ENCODE measurements at regions not wholly inside any gene's neighbourhood (a gene's known extent, or its start where the extent isn't known, plus 50 kb on each side); places are given as distances from the start of the nearest gene placed in this dataset.
"Not testable (repeated sequence)": the region's sequence is repeated elsewhere in the genome, so short reads cannot be mapped to it uniquely, and the experiment has no call there.

DNA sequence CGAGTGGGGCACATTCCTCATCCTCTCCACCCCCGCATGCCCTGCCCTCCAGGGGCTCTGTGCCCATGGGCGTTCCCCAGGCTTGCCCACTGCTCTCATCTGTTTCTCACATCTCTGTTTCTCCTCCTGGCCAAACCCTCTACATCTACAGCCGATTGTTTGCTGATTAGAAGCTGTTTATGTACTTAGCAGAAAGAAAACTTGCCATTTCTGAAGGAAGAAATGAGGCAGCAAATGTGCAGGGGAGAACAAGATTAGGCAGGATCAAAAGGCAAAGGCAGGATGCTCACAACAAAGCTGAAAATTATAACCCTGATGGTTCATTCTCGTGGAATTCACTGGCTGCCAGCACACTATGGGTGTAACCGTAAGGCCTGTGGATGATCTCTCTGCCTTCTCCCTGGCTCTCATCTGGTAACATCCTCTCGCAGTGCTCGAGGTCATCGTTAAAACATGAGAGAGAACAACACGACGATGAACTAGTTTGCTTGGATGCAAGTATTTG, 111.6 kb upstream of the KLF14 start:
- no peak for DNase-seq

DNA sequence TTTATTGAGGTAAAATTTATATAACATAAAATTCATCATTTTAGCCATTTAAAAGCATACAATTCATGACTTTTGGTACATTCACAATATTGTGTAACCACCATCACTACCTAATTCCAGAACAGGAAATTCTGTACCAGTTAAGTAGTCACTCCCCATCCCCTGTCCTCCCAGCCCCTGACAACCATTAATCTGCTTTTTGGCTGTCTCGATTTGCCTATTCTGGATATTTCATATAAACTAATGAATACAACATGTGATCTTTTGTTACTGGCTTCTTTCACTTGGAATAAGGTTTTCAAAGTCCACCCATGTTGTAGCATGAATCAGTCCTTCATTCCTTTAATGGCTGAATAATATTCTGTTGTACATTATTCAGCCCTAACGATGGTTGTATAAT, 115.6 kb upstream of the KLF14 start:
- DNase-seq, result no peak

DNA sequence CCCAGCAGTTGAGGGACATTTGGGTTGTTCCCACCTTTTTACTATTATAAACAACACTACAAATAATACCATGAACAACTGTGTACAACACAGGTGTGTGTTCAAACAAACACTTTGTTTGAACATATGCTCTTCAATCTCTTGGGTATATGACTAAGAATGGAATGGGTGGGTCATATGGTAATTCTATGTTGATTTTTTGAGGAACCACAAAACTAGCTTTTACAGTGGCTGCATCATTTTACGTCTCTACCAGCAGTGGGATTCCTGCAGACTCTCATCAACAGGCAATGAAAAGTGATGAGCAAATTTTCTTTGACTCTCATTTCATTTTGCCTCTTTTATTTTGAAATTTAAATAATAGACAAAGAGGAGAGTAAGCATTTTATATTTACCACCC, 116.9 kb upstream of the KLF14 start:
- DNase-seq, result no peak

DNA sequence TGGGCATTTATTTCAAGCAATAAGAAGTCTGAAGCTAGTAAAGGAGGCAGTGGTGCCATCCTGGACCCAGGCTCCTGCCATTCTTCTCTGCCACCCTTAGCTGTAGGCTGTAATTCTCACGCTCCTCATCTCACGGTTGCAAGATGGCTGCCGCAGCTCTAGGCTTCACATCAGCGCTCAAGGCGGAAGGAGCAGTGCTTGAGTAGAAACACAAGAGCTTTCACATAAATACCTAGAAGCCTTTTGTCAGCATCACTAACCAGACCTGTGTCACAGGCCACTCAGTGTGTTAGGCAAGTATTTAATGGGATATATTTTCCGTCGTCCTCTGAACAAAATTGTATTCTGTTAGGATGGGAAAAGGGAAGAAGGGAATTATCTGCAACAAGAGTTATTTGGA, 118.9 kb upstream of the KLF14 start:
- DNase-seq, result no peak

DNA sequence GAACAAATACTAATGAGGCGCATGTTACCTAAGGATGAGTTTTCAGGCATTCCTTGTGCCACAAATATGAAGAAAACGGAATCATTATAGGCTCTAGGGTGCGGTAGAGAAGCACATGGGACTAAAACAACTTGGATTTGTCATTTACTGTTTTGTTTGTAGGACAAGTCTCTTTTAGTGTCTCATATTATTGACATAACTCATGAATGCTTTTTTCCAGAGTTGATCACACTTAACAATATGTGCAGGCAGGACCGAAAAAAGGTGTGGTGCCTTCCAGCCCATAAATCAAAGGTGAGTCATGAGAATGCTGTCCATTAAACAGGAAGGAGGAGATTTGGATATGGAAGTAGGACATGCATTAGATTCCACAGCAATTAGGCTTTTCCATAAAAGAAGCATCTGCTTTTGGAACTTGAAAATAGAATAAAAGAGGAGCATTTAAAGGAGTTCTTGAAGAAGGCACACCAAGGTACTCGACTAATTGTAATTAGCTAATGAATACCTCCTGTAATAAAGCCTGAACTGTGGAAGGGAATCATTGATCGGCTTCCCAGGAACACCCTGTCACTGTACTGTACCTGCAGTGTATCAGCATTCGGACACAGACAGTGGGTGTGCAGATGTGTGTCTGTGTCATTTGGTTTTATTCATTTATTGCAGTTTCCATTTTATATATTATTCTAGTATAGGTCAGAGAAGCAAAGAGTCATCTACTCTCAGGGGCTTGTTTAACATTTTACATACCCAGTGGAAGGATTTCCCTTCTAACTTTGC, 119.7 kb upstream of the KLF14 start:
- no peak for DNase-seq

DNA sequence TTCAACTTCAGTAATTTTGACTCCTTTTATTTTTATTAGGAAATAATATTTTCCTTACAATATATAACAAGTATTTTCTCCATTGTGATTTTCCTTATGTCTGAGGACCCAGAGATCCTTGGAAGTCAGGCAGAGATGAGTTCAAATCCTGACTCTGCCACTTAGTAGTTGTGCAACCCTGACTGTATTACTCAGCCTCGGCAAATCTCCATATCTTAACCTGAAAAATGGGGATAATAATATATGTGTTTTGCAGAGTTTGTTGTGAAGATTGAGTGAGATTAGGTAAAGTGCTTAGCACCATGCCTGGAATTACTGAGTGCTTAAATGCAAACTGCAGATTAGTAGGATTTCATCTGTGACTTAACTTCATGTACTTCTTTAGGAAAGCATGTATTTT, 120.5 kb upstream of the KLF14 start:
- DNase-seq, result no peak

DNA sequence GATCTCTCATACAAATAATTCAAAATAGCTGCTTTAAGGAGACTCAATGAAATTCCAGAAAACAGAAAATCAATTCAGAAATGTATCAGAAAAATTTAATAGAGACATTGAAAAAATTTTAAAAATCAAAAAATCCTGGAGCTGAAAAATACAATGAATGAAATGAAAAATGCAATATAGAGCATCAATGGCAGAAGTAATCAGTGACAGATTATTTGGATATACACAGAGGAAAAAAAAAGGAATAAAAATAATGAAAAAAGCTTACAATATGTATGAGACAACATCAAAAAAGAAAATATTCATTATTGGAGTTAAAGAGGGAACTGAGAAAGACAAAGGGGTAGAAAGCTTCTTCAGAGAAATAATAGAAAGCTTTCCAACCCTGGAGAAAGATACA, 122.9 kb upstream of the KLF14 start:
- DNase-seq, result no peak

DNA sequence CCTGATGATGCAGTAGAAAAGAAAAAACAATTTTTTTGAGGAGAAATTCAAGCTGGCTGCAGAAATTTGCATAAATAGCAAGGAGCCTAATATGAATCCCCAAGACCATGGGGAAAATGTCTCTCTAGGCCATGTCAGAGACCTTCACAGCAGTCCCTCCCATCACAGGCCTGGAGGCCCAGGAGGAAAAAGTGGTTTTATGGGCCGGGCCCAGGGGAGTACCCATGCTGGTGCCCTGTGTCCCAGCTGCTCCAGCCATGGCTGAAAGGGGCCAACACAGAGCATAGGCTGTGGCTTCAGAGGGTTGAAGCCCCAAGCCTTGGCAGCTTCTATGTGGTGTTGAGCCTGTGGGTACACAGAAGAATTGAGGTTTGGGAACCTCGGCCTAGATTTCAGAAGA, 126.8 kb upstream of the KLF14 start:
- not testable (repeated sequence) for DNase-seq

DNA sequence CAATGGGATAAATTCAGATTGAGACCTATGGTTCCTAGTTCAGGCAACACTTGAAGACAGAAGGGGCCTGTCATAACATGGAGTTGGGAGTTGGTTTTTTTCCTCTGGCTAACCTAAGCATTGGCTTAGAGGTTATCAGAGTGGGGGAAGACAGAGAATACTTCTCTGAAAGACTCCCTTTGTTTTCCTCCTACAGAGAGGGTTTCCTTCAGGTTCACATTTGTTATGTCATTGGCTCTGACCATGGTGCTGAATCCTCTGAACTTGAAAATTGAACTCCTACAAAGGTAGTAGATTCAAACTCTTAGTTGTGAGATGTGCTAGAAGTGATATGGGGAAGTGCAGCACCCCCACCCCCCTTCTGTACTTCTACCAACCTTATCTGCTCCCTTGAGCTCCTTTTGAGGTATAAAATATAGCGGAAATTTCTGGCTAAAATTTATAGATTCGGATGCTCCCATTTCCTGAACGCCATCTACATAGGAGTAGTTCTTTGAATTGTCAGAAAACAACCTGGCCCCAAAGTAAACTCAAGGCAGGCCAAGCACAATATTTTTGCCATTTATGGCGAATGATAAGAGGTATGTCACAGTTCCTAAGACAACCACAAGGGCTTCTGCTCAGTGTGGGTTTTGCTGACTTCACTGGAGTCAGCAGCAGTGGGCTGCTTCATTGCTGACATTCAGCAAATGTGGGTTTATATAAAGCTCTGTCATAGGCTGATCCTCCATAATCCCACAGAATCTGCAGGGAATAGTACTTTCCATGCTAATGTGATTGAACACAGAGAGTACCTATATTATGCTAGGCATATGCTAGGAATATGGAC, 131.6 kb upstream of the KLF14 start:
- no peak for DNase-seq

DNA sequence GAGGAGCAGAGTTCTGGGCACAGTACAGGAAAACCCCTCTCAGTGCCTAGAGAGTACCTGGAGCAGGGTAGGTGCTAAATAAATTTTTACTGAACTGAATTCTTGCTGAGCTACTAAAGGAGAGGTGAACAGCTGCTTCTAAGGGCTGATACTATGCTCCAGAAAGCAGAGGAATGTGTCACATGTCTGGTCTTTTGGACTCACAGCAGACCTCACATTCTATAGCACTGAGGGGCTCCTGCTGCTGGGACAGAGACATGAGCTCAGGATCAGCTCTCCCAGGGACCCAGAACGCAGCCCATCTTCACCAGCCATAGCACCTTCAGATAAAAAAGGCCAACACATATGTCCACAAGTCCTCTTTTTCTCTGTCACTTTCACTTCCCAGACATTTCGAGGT, 133.0 kb upstream of the KLF14 start:
- no peak for DNase-seq

DNA sequence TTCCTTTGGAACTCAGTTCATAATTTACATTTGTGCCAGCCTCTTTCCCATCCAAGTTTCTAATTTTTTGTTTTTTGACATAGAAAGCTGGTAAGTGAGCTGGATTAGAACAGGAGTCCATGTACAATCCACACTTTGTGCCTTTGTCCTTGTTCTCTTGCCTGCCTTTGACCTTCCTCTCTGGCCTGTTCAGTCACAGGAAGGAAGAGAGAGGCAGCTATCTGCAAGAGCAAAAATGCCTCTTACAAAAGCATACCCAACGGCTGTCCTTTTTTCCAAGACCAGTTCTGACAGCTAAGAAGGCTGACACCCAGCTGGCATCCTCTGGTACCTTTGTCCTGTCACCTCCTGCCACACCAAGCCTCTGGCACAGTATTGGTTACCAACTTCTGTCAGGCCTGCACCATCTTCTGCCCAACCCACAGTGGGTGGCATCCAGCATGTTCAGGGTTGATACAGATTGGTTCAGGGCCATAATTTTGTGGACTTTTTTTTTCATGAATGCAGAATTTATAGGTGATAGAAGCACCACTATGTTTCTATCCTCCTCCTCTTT, 133.7 kb upstream of the KLF14 start:
- no peak for DNase-seq

DNA sequence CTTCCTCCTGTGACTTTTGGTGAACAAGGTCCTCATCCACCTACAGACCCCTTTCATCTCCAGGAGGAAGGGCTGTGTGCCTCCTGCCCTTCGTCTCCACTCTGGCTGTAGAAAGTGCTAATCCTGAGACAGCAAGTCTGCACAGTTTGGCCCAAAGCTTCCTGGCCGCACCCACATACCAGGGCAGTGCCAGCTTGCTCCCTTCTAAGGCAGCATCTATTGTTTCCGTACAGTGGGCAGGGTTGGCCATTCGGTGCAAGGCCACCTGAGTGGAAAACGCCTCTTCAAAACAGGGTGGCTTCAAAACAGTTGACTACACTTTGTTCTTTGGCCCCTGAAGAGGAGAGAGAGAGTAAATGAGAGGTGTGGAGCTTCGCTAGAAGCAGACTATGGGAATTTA, 134.1 kb upstream of the KLF14 start:
- DNase-seq, result no peak

DNA sequence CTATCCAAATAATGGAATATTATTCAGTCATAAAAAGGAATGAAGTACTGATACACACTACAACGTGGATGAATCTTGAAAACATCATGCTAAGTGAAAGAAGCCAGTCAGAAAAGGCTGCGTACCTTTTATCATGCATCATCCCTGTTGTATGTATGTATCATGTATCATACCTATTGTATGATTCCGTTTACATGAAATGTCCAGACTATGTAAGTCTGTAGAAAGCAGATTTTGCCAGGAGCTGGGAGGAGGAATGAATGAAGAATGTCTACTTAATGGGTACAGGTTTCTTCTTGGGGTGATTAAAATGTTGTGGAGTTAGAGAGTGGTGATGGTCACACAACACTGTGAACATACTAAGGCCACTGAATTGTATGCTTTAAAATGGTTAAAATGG, 135.9 kb upstream of the KLF14 start:
- DNase-seq, result no peak

DNA sequence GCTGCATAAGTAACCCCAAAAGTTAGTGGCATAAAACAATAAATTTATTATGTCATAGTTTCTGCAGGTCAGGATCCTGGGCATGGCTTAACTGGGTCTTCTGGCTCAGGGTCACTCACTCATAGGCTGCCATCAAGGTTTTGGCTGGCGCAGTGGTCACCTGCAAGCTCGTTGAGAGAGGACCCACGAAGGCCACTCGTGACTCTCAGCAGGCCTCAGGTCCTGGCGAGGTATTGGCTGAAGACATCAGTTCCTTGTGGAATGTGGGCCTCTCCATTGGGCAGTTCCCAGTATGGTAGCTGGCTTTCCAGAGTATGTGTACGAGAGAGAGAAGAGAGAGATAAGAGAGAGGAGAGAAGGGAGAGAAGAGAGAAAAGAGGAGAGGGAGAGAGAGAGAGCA, 138.3 kb upstream of the KLF14 start:
- DNase-seq, result no peak

DNA sequence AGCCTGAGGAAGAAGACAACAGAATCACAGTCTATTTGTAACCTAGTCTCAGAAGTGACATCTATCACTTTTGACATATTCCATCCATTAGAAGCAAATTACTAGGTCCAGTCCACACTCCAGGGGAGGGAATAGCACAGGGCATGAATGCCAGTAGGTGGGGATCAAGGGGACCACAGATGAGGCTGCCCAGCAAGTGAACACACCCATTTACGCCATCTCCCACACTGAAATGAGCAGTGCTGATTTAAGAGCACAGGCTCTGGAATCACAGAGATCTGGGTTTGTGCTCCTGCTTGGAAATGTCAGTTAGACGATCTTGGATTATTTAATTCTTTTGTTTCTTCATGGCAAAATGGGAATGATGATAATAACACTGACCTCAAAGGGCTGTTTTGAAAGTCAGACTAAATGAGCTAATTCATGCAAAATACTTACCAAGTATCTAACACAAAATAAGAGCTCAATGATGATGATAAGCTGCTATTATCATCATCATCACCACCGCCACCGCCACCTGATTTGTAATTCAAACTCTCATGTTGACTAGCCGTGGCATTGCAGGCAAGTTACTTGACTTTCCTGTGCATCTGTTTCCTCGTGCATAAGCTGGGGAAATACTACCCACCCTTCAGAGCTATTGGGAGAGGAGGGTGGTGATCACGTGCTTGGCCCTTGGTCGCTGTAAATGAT, 138.9 kb upstream of the KLF14 start:
- DNase-seq, result no peak

DNA sequence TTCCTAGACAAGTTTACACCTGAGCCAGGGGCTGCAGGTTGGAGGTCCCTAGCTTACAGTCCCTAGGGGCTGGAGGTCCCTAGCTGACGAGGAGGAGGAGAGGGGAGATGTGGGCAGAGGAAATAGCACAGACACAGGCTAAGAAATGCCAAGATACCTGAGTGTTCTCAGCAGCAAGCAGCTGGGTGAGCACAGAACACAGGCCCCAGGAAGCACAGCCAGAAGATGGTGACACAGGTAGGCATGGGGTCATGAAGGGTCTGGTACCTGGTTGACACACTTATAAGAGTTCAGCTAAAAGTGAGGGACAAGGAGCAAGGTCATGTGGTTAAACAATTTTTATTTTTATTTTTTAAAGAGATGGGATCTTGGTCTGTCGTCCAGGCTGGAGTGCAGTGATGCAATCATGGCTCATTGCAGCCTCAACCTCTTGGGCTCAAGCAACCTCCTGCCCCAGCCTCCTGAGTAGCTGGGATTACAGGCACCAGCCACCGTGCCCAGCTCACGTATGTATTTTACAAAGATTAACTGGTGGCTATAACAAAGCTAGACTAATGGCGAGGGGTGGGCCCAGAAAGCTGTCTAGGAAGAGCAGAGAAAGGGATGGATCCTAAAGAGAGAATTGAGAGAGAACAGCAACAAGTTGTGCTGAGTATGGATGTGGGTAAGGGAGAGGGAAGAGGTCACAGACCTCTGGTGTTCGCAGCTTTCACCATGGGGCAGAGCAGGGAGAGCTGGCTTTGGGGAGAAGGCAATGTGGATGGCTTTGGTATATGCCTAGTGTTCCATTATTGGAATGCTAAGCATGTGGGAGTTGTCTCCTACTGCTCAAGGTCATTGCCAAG, 140.3 kb upstream of the KLF14 start:
- DNase-seq, result no peak

DNA sequence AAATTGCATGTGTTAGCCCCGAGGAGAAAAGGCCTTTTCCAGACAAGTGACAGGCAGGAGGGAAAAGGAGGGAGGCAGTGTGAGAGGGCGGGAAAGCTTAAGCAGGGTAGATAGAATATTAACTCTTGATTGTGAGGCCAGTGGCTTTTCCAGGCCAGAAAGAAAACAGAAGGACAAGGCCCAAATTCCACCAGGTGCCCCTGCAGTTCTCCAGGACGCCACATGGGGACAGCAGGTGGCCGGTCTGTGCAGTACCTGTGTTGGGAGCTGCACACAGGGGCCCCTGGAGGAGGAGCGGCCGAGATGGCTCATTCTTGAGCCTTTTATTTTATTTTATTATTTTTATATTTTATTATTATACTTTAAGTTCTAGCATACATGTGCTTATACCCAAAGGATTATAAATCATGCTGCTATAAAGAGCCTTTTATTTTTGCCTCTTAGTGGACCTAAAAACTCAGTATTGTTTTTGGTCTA, 141.3 kb upstream of the KLF14 start:
- DNase-seq, result peak in 5 of 58 donors; percentile 15 to 40 (median 21)

DNA sequence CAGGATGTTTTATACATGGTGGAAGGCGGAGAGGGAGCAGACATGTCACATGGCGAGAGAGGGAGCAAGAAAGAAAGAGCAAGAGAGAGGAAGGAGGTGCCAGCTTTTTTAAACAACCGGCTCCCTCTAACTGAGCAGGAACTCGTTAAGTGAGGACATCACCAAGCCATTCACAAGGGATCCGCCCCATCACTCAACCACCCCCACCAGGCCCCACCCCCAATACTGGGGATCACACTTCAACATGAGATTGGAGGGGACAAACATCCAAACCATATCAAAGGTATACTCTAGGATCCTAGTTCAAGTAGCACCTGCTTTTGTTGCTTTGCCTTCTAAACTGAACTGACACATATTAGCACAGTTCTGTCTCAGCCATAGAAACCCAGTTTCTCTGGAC, 141.9 kb upstream of the KLF14 start:
- DNase-seq, result no peak

DNA sequence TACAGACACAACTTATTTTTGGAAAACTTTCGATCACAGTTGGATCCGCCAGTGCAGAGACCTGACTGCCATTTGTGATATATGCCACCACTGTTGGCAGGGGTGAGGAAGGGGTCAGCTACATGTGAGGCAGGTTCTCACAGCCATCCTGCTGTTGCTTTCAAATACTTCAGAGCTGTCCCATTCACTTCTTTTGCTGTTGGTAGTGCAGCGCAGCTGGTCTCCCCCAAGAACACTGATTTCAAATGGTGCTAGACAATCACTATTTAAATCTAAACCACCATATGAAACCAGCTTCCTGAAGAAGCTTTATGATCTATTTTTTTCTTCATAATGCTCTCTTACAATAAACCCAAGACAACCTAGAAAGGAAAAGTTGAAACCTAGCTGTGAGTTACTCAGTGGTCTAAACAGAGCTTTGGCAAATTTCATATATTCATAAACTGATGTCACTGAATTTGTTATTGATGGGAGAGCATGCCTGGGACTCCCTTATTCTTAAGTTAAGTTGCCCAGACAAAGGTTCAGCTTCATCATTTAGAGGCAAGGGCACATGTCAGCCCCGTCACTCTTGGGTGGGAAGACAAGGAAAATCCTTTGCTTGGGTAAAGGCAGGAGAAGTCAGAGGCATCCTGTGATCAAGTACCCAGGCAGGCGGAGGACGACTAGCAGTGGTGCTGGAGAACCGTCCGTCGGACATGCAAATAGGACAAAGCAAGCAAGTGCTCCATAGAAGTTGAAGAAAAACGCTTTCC, 143.4 kb upstream of the KLF14 start:
- DNase-seq, result no peak

DNA sequence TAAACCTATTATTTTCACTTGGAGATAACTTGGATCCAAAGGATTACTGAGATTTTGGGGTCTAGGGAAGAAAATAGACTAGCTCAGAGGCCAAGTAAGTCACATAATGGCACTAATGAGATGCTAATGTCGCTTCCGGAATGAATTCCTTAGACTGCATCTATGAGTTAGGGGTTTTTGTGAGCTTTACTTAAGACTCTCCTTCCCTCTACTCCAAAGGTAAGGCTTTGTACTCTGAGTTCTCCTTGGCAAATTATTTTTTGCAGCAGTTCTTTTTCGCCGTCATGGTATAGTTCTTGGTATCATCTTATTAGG, 143.9 kb upstream of the KLF14 start:
- no peak for DNase-seq

Measured in anterior cingulate cortex (tissue), 58 donors.